GM23338 (cell line): ENCODE measurements at regions not wholly inside any gene's neighbourhood (a gene's known extent, or its start where the extent isn't known, plus 50 kb on each side); places are given as distances from the start of the nearest gene placed in this dataset.

Experiments
- ATAC-seq: fragments of 200-7000 bp; cut with Tn5 transposase; 3 replicates; pipeline ENCODE4 v1.9.1; 2020
- DNase-seq: peaks from one replicate; pipeline ENCODE4 v3.0.0-alpha.2; 2015; ENCODE audit warnings: low spot score
- H2AFZ ChIP-seq: fragments of 200-600 bp; sonication (generic); 2 replicates; pipeline ENCODE4 v1.8.0; 2016; ENCODE audit warnings: antibody characterized with exemption, mild to moderate bottlenecking, moderate library complexity
- H3F3A ChIP-seq: fragments of 200-600 bp; sonication (generic); replicated peaks from 2 replicates; pipeline ENCODE4 v1.8.0; 2017; ENCODE audit warnings: antibody characterized with exemption, mixed run types, low read depth
- H3K27ac ChIP-seq: fragments of 200-600 bp; sonication (generic); 2 replicates; pipeline ENCODE4 v1.6.1; 2016; ENCODE audit warnings: low read depth
- H3K27me3 ChIP-seq: fragments of 200-600 bp; sonication (generic); 2 replicates; pipeline ENCODE4 v1.8.0; 2016; ENCODE audit warnings: mild to moderate bottlenecking, mixed run types, moderate library complexity; ENCODE audit not compliant: insufficient read depth
- H3K36me3 ChIP-seq: fragments of 200-600 bp; sonication (generic); 2 replicates; pipeline ENCODE4 v1.8.0; 2016; ENCODE audit warnings: mild to moderate bottlenecking; ENCODE audit not compliant: insufficient read depth
- H3K4me1 ChIP-seq: fragments of 200-600 bp; sonication (generic); 2 replicates; pipeline ENCODE4 v1.8.0; 2016; ENCODE audit warnings: mild to moderate bottlenecking, moderate library complexity; ENCODE audit not compliant: insufficient read depth
- H3K4me2 ChIP-seq: fragments of 200-600 bp; sonication (generic); 2 replicates; pipeline ENCODE4 v1.7.1; 2017; ENCODE audit warnings: mixed run types
- H3K4me3 ChIP-seq: fragments of 200-600 bp; sonication (generic); 2 replicates; pipeline ENCODE4 v1.6.1; 2016; ENCODE audit warnings: mixed run types
- H3K79me2 ChIP-seq: fragments of 200-600 bp; sonication (generic); replicated peaks from 2 replicates; pipeline ENCODE4 v1.8.0; 2017; ENCODE audit warnings: mild to moderate bottlenecking; ENCODE audit not compliant: insufficient read depth
- H3K9me2 ChIP-seq: fragments of 200-600 bp; sonication (generic); 2 replicates; pipeline ENCODE4 v1.8.0; 2017; ENCODE audit not compliant: insufficient read depth
- H4K20me1 ChIP-seq: fragments of 200-600 bp; sonication (generic); replicated peaks from 2 replicates; pipeline ENCODE4 v1.8.0; 2017; ENCODE audit warnings: mild to moderate bottlenecking; ENCODE audit not compliant: insufficient read depth
- H3K27ac Mint-ChIP-seq: 2 replicates; pipeline ENCODE4 v1.8.0; 2020; ENCODE audit warnings: inconsistent platforms, mild to moderate bottlenecking, moderate library complexity, mixed read lengths
- H3K27me3 Mint-ChIP-seq: 3 replicates; pipeline ENCODE4 v1.8.0; 2022; ENCODE audit warnings: low read depth, mild to moderate bottlenecking, moderate library complexity, mixed read lengths, inconsistent platforms; ENCODE audit not compliant: insufficient read depth, poor library complexity
- H3K36me3 Mint-ChIP-seq: 3 replicates; pipeline ENCODE4 v1.8.0; 2021; ENCODE audit warnings: low read depth, mild to moderate bottlenecking, inconsistent platforms, moderate library complexity, mixed read lengths
- H3K4me1 Mint-ChIP-seq: 3 replicates; pipeline ENCODE4 v1.8.0; 2020; ENCODE audit warnings: mild to moderate bottlenecking, inconsistent platforms, mixed read lengths
- H3K4me3 Mint-ChIP-seq: 3 replicates; pipeline ENCODE4 v1.8.0; 2021; ENCODE audit warnings: moderate library complexity, mild to moderate bottlenecking, inconsistent platforms, mixed read lengths
- H3K9me3 Mint-ChIP-seq: 3 replicates; pipeline ENCODE4 v1.8.0; 2020; ENCODE audit warnings: moderate library complexity, mild to moderate bottlenecking, inconsistent platforms, mixed read lengths
- CREB1 ChIP-seq: fragments of 250-450 bp; sonication (Bioruptor Pico); IDR thresholded peaks from 2 replicates; pipeline ENCODE4 v1.5.0; 2020; ENCODE audit warnings: low read depth, mild to moderate bottlenecking, moderate library complexity
- ETS1 ChIP-seq: IDR thresholded peaks from 2 replicates; pipeline ENCODE4 v1.6.1; 2016; ENCODE audit warnings: antibody characterized with exemption
- EZH2 ChIP-seq: fragments of 200-600 bp; sonication (generic); IDR thresholded peaks from one replicate; pipeline ENCODE4 v1.8.0; 2017; ENCODE audit warnings: antibody characterized with exemption, mild to moderate bottlenecking, low read depth; ENCODE audit not compliant: unreplicated experiment
- EZH2phosphoT487 ChIP-seq: fragments of 200-600 bp; sonication (generic); IDR thresholded peaks from one replicate; pipeline ENCODE4 v1.8.1; 2018; ENCODE audit warnings: antibody characterized with exemption; ENCODE audit not compliant: unreplicated experiment
- JUNB ChIP-seq: IDR thresholded peaks from one replicate; pipeline ENCODE4 v1.6.1; 2016; ENCODE audit warnings: antibody characterized with exemption; ENCODE audit not compliant: unreplicated experiment
- NANOG ChIP-seq: IDR thresholded peaks from 2 replicates; pipeline ENCODE4 v1.6.1; 2016; ENCODE audit warnings: antibody characterized with exemption, borderline replicate concordance
- POLR2AphosphoS5 ChIP-seq: IDR thresholded peaks from 2 replicates; pipeline ENCODE4 v1.6.1; 2016; ENCODE audit warnings: antibody characterized with exemption, low read depth
- STAT1 ChIP-seq: IDR thresholded peaks from one replicate; pipeline ENCODE4 v1.6.1; 2016; ENCODE audit warnings: antibody characterized with exemption; ENCODE audit not compliant: unreplicated experiment
- ZNF114 ChIP-seq: fragments of 250-450 bp; sonication (Bioruptor Pico); IDR thresholded peaks from 2 replicates; pipeline ENCODE4 v1.5.0; 2020; ENCODE audit warnings: mild to moderate bottlenecking, moderate library complexity
- ZNF331 ChIP-seq: fragments of 250-450 bp; sonication (Bioruptor Pico); IDR thresholded peaks from 2 replicates; pipeline ENCODE4 v1.5.0; 2020; ENCODE audit warnings: low read depth, mild to moderate bottlenecking, moderate library complexity
- ZNF462 ChIP-seq: fragments of 250-450 bp; sonication (Bioruptor Pico); IDR thresholded peaks from 2 replicates; pipeline ENCODE4 v1.5.0; 2020; ENCODE audit warnings: mild to moderate bottlenecking, moderate library complexity
- TF ChIP-seq, protein P1 (sequence below): IDR thresholded peaks from one replicate; pipeline ENCODE4 v1.6.1; 2018; ENCODE audit warnings: antibody characterized with exemption; ENCODE audit not compliant: unreplicated experiment
- TF ChIP-seq, protein P2 (sequence below), 2 experiments: fragments of 200-600 bp in 1 of 2; sonication (generic) in 1 of 2; conservative IDR thresholded peaks; 2 replicates each; pipeline versions ENCODE4 v1.5.1 to v1.6.1; 2016 to 2017; ENCODE audit warnings: antibody characterized with exemption in 2 of 2, low read depth in 2 of 2, mild to moderate bottlenecking in 2 of 2, moderate library complexity in 1 of 2

DNA sequence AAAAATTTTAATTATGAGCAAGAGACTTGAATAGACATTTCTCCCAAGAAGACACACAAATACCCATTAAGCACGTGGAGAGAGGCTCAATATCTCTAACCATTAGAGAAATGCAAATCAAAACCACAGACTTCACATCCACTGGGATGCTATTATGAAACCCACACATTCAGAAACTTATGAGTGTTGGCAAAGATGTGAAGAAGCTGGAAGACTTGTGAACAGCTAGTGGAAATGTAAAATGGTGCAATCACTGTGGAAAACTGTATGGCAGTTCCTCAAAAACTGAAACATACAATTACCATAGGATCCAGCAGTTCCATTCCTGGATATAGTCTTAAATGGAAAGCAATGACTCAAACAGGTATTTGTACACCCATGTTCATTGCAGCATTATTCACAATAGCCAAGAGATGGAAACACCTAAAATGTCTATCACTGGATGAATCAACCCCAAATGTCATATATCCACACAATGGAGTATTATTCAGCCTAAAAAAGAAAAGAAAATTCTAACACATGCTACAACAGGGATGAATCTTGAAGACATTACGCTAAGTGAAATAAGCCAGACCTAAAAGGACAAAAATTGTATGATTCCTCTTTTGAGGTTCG lies 53.5 kb upstream of the FRMD4A start:
- ATAC-seq (no peak), DNase-seq (no peak)
- Histone ChIP-seq H3K4me3 (no peak overlapping the region), H2AFZ (no peak overlapping the region), H3F3A (no peaks in the 10 kb centered on the region), H3K4me1 (peaks cover 2% of the 10 kb centered on the region), H3K36me3 (no peaks in the 10 kb centered on the region), H3K79me2 (no peaks in the 10 kb centered on the region), H3K9me2 (0 out of 2 replicates have a peak, but pooled peaks cover 7% of the 10 kb centered on the region), H4K20me1 (no peaks in the 10 kb centered on the region), H3K27me3 (no peaks in the 10 kb centered on the region), H3K4me2 (no peak overlapping the region), H3K27ac (no peak overlapping the region)
- peaks cover 2% of the 10 kb centered on the region for H3K4me1 Mint-ChIP-seq
- TF ChIP-seq, protein P1, sequence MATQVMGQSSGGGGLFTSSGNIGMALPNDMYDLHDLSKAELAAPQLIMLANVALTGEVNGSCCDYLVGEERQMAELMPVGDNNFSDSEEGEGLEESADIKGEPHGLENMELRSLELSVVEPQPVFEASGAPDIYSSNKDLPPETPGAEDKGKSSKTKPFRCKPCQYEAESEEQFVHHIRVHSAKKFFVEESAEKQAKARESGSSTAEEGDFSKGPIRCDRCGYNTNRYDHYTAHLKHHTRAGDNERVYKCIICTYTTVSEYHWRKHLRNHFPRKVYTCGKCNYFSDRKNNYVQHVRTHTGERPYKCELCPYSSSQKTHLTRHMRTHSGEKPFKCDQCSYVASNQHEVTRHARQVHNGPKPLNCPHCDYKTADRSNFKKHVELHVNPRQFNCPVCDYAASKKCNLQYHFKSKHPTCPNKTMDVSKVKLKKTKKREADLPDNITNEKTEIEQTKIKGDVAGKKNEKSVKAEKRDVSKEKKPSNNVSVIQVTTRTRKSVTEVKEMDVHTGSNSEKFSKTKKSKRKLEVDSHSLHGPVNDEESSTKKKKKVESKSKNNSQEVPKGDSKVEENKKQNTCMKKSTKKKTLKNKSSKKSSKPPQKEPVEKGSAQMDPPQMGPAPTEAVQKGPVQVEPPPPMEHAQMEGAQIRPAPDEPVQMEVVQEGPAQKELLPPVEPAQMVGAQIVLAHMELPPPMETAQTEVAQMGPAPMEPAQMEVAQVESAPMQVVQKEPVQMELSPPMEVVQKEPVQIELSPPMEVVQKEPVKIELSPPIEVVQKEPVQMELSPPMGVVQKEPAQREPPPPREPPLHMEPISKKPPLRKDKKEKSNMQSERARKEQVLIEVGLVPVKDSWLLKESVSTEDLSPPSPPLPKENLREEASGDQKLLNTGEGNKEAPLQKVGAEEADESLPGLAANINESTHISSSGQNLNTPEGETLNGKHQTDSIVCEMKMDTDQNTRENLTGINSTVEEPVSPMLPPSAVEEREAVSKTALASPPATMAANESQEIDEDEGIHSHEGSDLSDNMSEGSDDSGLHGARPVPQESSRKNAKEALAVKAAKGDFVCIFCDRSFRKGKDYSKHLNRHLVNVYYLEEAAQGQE, result no peak
- TF ChIP-seq JUNB (no peak), NANOG (no peak), POLR2AphosphoS5 (no peak), EZH2phosphoT487 (no peak), CREB1 (no peak), ZNF331 (CRISPR knock-in tag) (no peak), EZH2 (no peak), STAT1 (no peak), ZNF114 (CRISPR knock-in tag) (no peak), ETS1 (no peak), ZNF462 (CRISPR knock-in tag) (no peak)
- TF ChIP-seq, protein P2, sequence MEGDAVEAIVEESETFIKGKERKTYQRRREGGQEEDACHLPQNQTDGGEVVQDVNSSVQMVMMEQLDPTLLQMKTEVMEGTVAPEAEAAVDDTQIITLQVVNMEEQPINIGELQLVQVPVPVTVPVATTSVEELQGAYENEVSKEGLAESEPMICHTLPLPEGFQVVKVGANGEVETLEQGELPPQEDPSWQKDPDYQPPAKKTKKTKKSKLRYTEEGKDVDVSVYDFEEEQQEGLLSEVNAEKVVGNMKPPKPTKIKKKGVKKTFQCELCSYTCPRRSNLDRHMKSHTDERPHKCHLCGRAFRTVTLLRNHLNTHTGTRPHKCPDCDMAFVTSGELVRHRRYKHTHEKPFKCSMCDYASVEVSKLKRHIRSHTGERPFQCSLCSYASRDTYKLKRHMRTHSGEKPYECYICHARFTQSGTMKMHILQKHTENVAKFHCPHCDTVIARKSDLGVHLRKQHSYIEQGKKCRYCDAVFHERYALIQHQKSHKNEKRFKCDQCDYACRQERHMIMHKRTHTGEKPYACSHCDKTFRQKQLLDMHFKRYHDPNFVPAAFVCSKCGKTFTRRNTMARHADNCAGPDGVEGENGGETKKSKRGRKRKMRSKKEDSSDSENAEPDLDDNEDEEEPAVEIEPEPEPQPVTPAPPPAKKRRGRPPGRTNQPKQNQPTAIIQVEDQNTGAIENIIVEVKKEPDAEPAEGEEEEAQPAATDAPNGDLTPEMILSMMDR (conservative IDR thresholded peaks at IDR 0.05; ENCODE audit: low read depth in 2 of 2), result no peak
- no peaks in the 10 kb centered on the region for H3K9me3 Mint-ChIP-seq
- no peak overlapping the region for H3K27ac Mint-ChIP-seq
- H3K27me3 Mint-ChIP-seq, result no peaks in the 10 kb centered on the region
- no peak overlapping the region for H3K4me3 Mint-ChIP-seq
- no peaks in the 10 kb centered on the region for H3K36me3 Mint-ChIP-seq
